Stimulated activated CD8-positive, alpha-beta memory T cell treated with anti-CD3 and anti-CD28 coated beads, Interleukin-4, amount 100 ng/mL, for 24 hours (primary cell): ENCODE measurements at regions not wholly inside any gene's neighbourhood (a gene's known extent, or its start where the extent isn't known, plus 50 kb on each side); places are given as distances from the start of the nearest gene placed in this dataset.
A peak's percentile ranks its signal among the peaks of the same experiment; 100 is the strongest.

Source experiments
- DNase-seq: peaks from one replicate; pipeline ENCODE4 v3.0.0-alpha.2; 2020; ENCODE audit warnings: low read depth

- no peak for DNase-seq
Measured at GRCh38 chr7:28292834-28293526, 112.4 kb upstream of the JAZF1 start.

DNA sequence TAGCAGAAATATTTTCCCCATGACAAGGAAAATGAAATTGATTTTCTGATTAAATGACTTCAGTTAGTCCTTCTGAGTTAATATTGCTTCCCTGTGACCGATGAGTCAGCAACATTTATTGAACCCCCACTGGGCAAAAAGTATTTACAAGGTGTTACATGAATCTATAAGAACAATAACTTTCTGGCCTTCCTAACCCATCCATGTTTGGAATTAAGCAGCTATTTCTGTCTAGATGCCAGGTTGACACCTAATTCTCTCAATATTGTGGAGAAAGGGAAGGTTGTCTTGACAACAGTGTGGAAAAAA, 112.9 kb upstream of the JAZF1 start:
- DNase-seq = no peak

DNA sequence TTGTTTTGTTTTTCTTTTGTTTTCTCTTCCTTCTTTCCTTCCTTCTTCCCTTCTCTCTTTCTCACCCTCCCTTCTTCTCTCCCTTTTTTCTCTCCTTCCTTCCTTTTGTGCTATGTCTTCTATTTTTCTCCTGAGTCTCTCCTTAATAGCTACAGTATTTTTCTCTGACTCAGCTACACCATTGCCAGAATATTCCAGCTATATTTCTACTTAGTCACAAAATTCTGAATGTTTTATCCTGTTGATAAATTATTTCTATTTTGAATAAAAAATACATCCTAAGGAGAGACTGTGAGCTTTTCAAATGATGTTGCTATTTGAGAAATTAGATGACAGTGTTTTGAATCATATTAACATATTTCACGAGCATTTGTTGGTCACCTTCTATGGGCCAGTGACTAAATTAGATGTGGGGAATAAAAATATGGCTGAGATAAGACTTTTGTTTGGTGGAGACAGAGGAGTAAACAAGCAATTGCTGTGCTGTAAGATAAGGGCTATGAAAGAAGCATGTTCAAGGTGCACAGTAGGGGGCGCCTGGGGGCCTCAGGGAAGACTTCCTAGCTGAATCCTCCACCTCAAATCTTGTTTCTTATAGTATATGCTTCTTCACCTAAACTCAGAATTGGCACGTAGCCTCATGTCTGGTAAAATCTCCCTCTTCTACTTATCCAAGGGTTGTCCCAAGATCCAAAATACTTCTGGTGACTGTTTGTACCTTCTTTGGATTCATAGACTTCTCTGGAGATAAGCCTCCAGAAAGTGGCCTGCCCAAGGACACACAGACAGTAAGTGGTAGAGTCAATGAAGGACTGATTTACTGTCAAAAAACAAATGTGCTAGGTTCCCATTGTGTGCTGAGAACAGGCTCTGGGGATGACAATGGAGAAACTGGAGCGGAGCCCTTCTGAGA, 115.5 kb upstream of the CREB5 start:
- peak; percentile 33 for DNase-seq

GRCh38 chr7:28297801-28298459, 114.4 kb upstream of the CREB5 start:
- no peak for DNase-seq

DNA sequence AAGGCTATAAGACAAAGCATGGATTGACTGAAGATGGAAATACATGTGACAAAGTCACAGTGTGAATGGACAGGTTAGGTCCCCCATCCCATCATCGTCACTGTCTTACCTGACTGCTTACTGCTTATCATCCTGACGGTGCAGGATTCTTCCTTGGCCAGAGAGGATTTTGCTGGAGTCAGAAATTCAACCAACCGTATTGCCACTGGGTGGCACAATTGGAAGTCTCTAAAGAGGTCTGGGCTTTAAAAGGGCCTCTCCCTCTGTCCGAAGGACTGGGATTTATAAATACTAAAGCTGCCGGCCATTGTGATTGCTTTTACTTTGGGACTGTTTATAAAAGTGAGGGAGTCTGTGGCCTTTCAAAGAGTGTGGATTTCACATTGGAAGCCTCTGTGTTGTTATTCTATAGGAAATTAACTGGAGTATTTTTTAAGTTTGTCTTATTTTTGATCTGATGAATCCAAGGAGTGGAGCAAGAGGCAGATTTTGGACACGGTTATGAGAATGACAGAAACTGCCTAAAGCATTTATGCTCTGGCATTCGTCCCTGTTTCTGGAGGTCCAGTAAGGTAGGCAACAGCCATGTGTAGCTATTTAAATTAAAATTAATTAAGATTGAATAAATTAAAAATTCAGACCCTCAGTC, 113.3 kb upstream of the CREB5 start:
- DNase-seq = no peak

GRCh38 chr7:28299556-28299955, 112.8 kb upstream of the CREB5 start:
- DNase-seq = no peak

DNA sequence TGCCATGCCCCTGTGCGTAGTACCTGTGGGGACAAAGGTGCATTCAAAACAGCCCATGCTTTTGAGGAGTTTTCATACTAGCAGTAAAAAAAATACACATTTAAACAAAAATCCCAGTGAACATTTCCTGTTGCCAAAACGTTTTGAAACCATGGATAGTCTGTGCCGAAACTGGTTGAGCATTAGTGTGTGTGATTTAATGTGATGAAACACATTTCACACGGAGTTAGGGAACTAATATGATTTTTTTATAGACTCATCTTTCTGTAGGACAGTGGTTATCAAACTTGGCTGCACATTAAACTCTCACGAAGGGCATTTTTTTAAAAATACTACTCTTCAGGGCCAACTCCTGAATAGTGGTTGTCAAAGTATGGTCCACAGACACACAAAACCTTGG, 111.8 kb upstream of the CREB5 start:
- no peak for DNase-seq

- no peak for DNase-seq
Measured at GRCh38 chr7:28301148-28301641, 111.1 kb upstream of the CREB5 start.

- no peak for DNase-seq
Measured at GRCh38 chr7:28304290-28304689, 108.0 kb upstream of the CREB5 start.

DNA sequence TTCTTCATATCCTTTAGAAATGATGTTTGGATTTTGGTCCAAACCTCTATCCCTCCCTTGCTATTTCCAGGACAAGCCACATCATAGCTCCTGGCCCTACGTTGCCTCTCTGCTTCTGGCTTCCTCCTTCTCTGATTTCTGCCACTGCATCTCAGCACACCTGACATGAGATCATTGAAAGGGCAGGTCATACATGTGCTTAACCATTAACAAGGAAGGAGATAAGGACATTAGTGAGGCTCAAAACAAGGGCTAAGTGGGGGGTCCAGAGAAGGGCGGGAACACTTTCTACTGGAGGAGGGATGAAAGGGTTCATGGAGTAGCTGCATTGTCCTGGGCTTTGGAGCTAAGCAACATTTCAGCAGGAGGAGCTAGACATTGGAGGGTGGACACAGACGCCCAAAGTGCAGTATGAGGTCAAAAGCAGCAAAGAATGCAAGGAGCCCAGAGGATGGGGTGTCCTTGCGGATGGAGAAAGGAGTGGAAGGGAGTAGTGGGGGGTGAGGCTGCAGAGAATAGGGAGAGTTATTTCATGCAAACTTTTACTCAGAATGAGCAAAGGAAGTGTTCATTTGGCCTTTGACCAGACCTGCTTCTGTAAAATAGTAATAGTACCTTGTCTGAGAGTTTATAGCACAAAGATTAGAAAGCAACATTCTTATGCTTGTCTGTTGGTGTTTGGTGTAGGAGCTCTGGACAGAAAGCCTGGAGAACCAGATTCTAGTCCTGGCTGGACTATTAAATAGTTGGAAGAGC, 102.4 kb upstream of the CREB5 start:
- DNase-seq = no peak

DNA sequence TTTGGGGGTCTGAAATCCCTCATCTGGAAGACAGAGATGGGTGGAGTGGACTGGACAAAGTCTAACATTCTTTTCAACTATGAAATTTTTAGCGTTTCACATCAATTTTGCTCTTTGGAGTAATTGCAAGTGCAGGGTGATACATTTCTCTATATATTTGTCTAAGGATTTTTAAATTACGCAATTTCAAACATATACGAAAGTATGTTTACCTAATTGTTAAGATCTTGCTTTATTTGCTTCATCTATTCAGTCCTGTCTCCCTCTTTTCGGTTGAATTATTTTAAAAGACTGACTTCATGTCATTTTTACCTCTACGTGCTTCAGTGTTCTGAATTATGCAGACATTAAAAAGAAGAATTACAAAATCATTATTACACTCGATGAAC, 101.9 kb upstream of the CREB5 start:
- DNase-seq = no peak

GRCh38 chr7:28311670-28312069, 100.6 kb upstream of the CREB5 start:
- DNase-seq = no peak

DNA sequence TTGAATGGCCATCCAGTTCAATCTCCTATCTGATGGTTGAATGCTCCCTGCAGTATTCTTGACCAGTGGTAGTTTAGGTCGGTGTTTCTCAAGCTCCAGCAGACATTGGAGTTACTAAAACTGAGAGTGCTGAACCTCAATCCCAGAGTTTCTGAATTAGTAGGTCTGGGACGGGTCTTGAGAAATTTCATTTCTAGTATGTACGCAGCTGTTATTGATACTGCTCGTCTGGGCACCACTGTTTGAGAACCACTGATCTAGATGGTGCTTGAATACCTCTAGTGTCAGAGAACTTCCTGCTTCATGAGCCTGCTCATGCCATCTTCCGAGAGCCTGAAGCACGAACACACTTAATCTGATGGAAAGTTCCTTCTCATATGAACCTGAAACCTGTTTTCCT, 99.4 kb upstream of the CREB5 start:
- DNase-seq = no peak

DNA sequence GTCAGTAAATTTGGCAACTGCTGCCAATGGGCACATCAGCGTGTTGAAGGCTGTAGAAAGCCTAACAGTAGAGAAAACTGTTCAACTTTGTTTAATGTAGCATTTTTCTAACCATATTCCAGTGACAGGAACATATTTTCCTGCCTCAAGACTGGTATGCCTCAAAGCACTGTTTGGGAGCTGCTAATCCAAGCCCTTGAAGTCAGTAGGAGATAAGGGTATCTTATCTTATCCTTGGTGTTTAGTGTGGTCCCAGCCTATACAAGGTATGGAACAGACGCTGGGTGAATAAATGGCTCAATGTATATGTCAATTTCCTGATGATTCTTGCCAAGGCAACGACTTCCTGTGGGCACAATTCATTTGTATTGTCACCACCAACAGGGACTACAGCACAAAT, 97.5 kb upstream of the CREB5 start:
- DNase-seq = no peak

DNA sequence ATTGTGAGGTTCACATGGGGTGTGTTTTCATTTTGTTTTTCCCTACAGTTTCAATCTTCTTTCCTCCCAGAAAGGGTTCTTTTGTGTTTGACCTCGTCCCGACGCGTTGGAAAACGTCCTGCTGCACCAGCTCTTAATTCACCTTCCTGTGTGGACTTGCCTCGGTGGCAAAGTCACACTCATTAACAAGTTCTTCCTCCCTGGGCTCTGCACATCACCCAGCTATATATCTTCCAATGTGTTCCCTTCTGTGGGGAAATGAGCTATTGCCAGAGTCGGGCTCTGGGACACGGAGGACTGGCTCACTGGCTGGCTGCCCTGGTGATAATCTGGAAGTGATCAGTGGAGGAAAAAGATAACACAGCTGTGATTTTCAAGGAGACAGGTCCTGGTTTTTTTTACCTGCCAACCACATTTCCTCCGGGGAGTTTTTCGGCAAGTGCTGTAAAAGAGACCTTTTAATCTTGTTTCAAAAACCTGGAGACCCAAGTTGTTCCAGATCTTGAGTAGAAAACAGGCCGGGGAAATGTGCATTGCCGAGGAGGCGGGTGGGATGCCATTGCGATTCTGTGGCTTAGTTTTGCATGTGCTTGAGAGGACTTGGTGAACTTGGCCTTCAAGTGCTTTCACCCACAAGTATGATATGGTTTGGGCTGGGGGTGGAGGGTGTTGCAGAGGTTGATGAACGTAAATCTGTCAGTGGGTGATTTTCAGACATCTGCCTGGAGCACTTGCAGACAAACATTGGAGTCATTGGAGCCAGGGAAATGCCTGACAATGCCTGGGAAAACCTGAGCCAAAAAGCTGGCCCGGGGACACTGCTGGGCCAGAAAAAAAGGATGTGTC, 96.5 kb upstream of the CREB5 start:
- DNase-seq = no peak

DNA sequence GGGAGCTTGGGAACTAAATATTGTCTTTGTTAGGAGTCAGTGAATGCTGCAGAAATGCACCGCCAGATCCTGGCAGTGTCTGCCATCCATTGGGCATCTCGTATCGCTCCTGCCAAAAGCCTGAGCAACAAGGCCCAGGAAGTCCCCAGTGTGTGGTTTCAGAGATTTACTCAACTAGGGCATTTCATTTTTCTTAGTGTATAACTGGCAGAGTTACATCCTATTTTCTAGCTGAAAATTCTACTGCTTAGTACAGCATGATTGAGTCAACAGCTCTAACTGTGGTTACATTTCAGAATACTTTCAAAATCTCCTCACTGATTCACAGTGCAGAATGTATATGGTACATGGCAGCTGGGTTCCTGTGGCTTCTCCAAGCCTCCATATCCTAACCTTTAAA, 95.8 kb upstream of the CREB5 start:
- no peak for DNase-seq

DNA sequence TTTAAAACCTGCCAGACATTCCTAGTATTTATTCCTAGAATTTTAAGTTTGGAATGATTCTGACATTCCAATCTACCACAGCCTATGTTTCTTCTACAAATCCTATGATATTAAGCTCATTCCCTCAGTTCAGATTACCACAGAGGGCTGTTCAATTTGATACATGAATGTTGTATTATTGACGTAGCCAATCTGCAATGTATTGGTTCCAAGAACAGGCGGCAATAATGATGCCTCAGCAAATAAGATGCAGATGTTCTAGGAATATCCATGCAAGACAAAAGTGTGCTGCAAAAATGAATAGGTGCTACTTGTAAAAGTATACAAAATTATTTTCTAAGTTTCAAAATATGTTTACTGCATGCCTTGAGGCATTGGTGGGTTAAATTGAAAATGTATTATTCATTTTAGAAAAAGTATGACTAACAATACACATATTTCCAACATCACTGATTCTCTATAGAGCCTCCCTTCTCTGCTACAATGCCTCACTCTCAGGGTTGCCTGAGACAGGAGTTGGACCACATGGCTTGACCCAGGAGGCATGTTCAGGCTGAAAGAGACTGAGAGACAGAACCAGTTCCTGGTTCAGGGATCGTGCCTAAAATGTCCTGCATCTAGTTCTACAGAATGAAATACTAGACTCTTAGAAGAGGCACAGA, 94.1 kb upstream of the CREB5 start:
- no peak for DNase-seq

GRCh38 chr7:28323833-28324232, 88.5 kb upstream of the CREB5 start:
- DNase-seq = no peak

DNA sequence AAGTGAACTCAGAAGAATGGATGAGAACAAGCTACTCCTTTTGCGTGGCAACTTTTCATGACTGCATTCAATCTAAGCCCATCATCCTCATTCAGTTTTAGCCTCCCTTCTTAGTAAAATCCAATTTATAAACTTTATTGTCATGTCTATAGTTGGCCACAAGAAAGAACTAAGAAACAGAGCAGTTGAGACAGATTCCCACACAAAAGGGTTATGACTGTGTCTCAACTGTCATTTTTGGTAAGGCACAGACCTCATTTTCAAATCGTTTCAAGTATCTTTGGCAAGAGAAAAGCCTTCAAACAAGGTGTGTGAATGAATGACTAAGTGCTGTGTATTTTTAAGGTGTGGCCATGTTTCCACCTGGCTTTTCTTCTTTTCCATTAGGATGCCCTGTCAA, 84.2 kb upstream of the CREB5 start:
- DNase-seq = no peak
